ENCODE measurements at regions not wholly inside any gene's neighbourhood (a gene's known extent, or its start where the extent isn't known, plus 50 kb on each side); places are given as distances from the start of the nearest gene placed in this dataset.

DNA sequence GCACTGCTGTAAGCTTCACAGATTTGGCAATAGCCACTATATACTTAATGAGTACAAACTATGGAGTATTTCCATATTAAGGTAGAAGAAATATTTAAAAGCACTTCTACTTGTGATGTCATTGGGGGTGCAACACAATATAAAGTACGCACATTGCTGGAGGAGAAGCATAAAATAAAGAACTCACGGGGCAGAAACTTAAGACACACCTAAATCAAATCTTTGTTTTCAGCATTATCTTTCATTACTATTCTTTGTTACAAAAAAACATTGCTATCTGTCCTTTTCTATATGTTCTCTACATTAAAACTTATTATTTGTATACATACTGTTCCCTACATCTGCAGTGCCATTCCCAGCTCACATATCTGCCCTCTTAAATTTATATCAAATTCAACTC lies 93.3 kb upstream of the VPREB1 start:
- H3K9me3 ChIP-seq, result no peaks in the 10 kb centered on the region
- no peak overlapping the region for H3K4me3 ChIP-seq (ENCODE audit: low read depth, low read length)
- TF ChIP-seq, protein P1, sequence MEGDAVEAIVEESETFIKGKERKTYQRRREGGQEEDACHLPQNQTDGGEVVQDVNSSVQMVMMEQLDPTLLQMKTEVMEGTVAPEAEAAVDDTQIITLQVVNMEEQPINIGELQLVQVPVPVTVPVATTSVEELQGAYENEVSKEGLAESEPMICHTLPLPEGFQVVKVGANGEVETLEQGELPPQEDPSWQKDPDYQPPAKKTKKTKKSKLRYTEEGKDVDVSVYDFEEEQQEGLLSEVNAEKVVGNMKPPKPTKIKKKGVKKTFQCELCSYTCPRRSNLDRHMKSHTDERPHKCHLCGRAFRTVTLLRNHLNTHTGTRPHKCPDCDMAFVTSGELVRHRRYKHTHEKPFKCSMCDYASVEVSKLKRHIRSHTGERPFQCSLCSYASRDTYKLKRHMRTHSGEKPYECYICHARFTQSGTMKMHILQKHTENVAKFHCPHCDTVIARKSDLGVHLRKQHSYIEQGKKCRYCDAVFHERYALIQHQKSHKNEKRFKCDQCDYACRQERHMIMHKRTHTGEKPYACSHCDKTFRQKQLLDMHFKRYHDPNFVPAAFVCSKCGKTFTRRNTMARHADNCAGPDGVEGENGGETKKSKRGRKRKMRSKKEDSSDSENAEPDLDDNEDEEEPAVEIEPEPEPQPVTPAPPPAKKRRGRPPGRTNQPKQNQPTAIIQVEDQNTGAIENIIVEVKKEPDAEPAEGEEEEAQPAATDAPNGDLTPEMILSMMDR (IDR thresholded peaks at IDR 0.05; ENCODE audit: low read depth, low read length), result no peak
- no peak for DNase-seq
- H3K36me3 ChIP-seq, result no peaks in the 10 kb centered on the region
- no peaks in the 10 kb centered on the region for H3K4me1 ChIP-seq
- H3K27me3 ChIP-seq, result peaks cover 51% of the 10 kb centered on the region

DNA sequence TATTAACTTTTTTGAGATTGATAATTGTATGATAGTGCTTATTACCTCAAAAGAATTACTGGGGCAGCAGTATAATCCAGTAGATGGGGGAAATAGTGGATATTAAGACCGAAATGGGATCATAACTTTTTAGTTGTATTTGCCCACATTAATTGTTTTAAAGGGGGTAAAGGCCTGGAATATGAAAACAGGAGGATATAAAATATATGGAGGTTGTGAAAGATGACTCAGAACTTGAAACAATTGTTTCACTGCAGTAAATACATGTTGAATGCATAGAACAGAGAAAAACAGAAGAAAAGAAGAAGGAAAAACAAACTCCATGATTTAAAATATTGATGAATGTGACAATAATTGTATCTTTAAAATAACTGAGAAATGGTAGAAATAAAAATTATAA lies 94.1 kb upstream of the VPREB1 start:
- Histone ChIP-seq H3K4me3 (ENCODE audit: low read depth, low read length) (no peak overlapping the region), H3K4me1 (no peaks in the 10 kb centered on the region), H3K27me3 (peaks cover 52% of the 10 kb centered on the region), H3K36me3 (no peaks in the 10 kb centered on the region), H3K9me3 (no peaks in the 10 kb centered on the region)
- DNase-seq, result no peak
- TF ChIP-seq, protein P1 (IDR thresholded peaks at IDR 0.05; ENCODE audit: low read depth, low read length), result no peak

GRCh38 chr22:22148905-22149304 lies 95.7 kb upstream of the VPREB1 start:
- TF ChIP-seq, protein P1 (IDR thresholded peaks at IDR 0.05; ENCODE audit: low read depth, low read length), result no peak
- H3K4me3 ChIP-seq (ENCODE audit: low read depth, low read length), result no peak overlapping the region
- H3K9me3 ChIP-seq, result no peaks in the 10 kb centered on the region
- H3K4me1 ChIP-seq, result no peaks in the 10 kb centered on the region
- no peak for DNase-seq
- H3K36me3 ChIP-seq, result no peaks in the 10 kb centered on the region
- peaks cover 52% of the 10 kb centered on the region for H3K27me3 ChIP-seq

DNA sequence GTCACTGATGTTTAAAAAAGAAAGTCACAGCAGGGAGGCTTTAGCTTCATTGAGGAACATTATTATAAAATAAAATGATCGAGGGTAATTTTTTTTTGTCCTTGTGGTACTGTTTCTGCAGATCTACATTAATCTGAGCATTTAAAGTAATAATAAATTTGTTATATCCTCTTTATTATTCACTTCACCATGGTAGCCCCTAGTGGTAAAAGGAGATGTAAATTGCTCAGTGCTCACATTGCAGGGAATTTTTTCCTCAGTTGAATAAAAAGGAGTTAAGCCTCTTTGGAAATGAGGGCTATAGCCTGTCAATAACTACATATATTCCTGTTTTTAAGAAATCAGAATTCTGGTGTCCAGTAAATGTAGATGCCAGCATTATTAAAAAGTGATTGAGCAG lies 99.7 kb upstream of the VPREB1 start:
- TF ChIP-seq, protein P1 (IDR thresholded peaks at IDR 0.05; ENCODE audit: low read depth, low read length), result no peak
- DNase-seq, result no peak
- no peaks in the 10 kb centered on the region for H3K9me3 ChIP-seq
- H3K4me3 ChIP-seq (ENCODE audit: low read depth, low read length), result no peak overlapping the region
- peaks cover 54% of the 10 kb centered on the region for H3K27me3 ChIP-seq
- H3K4me1 ChIP-seq, result no peaks in the 10 kb centered on the region
- H3K36me3 ChIP-seq, result no peaks in the 10 kb centered on the region

GRCh38 chr22:22143448-22143847 lies 101.1 kb upstream of the VPREB1 start:
- H3K36me3 ChIP-seq, result no peaks in the 10 kb centered on the region
- DNase-seq, result no peak
- H3K4me3 ChIP-seq (ENCODE audit: low read depth, low read length), result no peak overlapping the region
- TF ChIP-seq, protein P1 (IDR thresholded peaks at IDR 0.05; ENCODE audit: low read depth, low read length), result no peak
- peaks cover 54% of the 10 kb centered on the region for H3K27me3 ChIP-seq
- no peaks in the 10 kb centered on the region for H3K4me1 ChIP-seq
- no peaks in the 10 kb centered on the region for H3K9me3 ChIP-seq

DNA sequence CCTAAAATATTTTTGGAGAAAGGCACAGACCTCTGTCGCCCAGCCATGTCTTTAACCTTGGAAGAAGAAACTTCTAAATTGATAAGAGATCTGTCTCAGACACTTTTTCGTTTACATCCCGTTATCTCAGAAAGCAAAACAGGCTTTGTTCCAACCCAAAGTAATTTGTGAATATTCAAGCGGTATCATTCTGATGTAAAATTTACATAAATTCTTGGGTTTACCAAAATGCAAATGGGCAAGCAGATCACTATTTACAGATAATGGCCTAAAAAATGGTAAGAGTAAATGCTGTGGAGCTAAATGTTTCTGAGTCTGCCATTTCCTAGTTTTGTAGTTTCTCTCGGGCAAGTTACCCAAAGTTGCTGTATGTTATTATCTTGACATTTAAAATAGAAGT lies 101.9 kb upstream of the VPREB1 start:
- H3K4me1 ChIP-seq, result no peaks in the 10 kb centered on the region
- TF ChIP-seq, protein P1 (IDR thresholded peaks at IDR 0.05; ENCODE audit: low read depth, low read length), result no peak
- DNase-seq, result no peak
- no peaks in the 10 kb centered on the region for H3K36me3 ChIP-seq
- H3K9me3 ChIP-seq, result no peaks in the 10 kb centered on the region
- no peak overlapping the region for H3K4me3 ChIP-seq (ENCODE audit: low read depth, low read length)
- H3K27me3 ChIP-seq, result peaks cover 51% of the 10 kb centered on the region

All from BE2C (cell line).